GM21576 (cell line): ENCODE measurements at regions not wholly inside any gene's neighbourhood (a gene's known extent, or its start where the extent isn't known, plus 50 kb on each side); places are given as distances from the start of the nearest gene placed in this dataset.
"Not testable (repeated sequence)": the region's sequence is repeated elsewhere in the genome, so short reads cannot be mapped to it uniquely, and the experiment has no call there.

Source experiments
- ATAC-seq: cut with Tn5 transposase; IDR thresholded peaks from one replicate; pipeline ENCODE4 v1.9.1; 2021; ENCODE audit warnings: mild to moderate bottlenecking, moderate library complexity; ENCODE audit not compliant: unreplicated experiment

- ATAC-seq: no peak
These were observed 57.1 kb upstream of the EOMES start for GRCh38 chr3:27779176-27779575.

GRCh38 chr3:27789420-27789819, 67.3 kb upstream of the EOMES start:
- no peak for ATAC-seq

- ATAC-seq: no peak
These were observed 69.8 kb upstream of the EOMES start for GRCh38 chr3:27791956-27792355.

- ATAC-seq: no peak
These were observed 70.7 kb upstream of the EOMES start for GRCh38 chr3:27792869-27793268.

- ATAC-seq: no peak
These were observed 72.1 kb upstream of the EOMES start for GRCh38 chr3:27794211-27794610.

GRCh38 chr3:27796365-27796875, 74.3 kb upstream of the EOMES start:
- no peak for ATAC-seq

GRCh38 chr3:27797773-27798172, 75.7 kb upstream of the EOMES start:
- ATAC-seq: no peak

- no peak for ATAC-seq
These were observed 78.1 kb upstream of the EOMES start for GRCh38 chr3:27800261-27800660.

- no peak for ATAC-seq
These were observed 80.3 kb upstream of the EOMES start for GRCh38 chr3:27802425-27802824.

GRCh38 chr3:27802849-27803248, 80.7 kb upstream of the EOMES start:
- no peak for ATAC-seq

- no peak for ATAC-seq
These were observed 83.2 kb upstream of the EOMES start for GRCh38 chr3:27805282-27805681.

GRCh38 chr3:27813255-27813654, 91.1 kb upstream of the EOMES start:
- ATAC-seq: no peak

- not testable (repeated sequence) for ATAC-seq
These were observed 99.5 kb upstream of the EOMES start for GRCh38 chr3:27821609-27822008.

- no peak for ATAC-seq
These were observed 102.4 kb upstream of the EOMES start for GRCh38 chr3:27824312-27825200.

- ATAC-seq: no peak
These were observed 104.3 kb upstream of the EOMES start for GRCh38 chr3:27826448-27826847.

- ATAC-seq: no peak
These were observed 104.9 kb upstream of the EOMES start for GRCh38 chr3:27827041-27827440.

- ATAC-seq: no peak
These were observed 118.9 kb upstream of the EOMES start for GRCh38 chr3:27840807-27841594.

- ATAC-seq: no peak
These were observed 122.0 kb upstream of the EOMES start for GRCh38 chr3:27844052-27844675.

GRCh38 chr3:27847697-27848096, 125.6 kb upstream of the EOMES start:
- ATAC-seq: no peak

GRCh38 chr3:27848826-27849225, 126.7 kb upstream of the EOMES start:
- ATAC-seq: no peak

GRCh38 chr3:27859821-27860220, 137.7 kb upstream of the EOMES start:
- no peak for ATAC-seq
